Stomach smooth muscle (tissue), 2 donors: ENCODE measurements at regions not wholly inside any gene's neighbourhood (a gene's known extent, or its start where the extent isn't known, plus 50 kb on each side); places are given as distances from the start of the nearest gene placed in this dataset.

Experiments
- H3K27ac ChIP-seq: one replicate; pipeline ENCODE4 v1.7.0; 2013; ENCODE audit warnings: mild to moderate bottlenecking, low read length, inconsistent platforms
- H3K27me3 ChIP-seq, 2 donors: one replicate each; pipeline ENCODE4 v1.7.0; 2013; ENCODE audit warnings: low read length in 2 of 2; ENCODE audit not compliant: insufficient read depth in 2 of 2, control insufficient read depth in 1 of 2
- H3K36me3 ChIP-seq, 2 donors: one replicate each; pipeline ENCODE4 v1.7.0; 2013; ENCODE audit warnings: low read length in 2 of 2; ENCODE audit not compliant: control insufficient read depth in 2 of 2, insufficient read depth in 2 of 2
- H3K4me1 ChIP-seq: one replicate; pipeline ENCODE4 v1.7.0; 2013; ENCODE audit warnings: low read length; ENCODE audit not compliant: control insufficient read depth, insufficient read depth
- H3K4me3 ChIP-seq, 2 donors: one replicate each; pipeline ENCODE4 v1.7.0; 2013; ENCODE audit warnings: low read length in 2 of 2
- H3K9ac ChIP-seq, 2 donors: one replicate each; pipeline ENCODE4 v1.7.0; 2013; ENCODE audit warnings: low read length in 2 of 2, mild to moderate bottlenecking in 1 of 2
- H3K9me3 ChIP-seq, 2 donors: one replicate each; pipeline ENCODE4 v1.7.0; 2013; ENCODE audit warnings: low read length in 2 of 2; ENCODE audit not compliant: control insufficient read depth in 2 of 2
- donor health status: healthy.
- donor health status: Pancreatic carcinoma.

GRCh38 chr2:183927406-183928325 is 670.7 kb upstream of the ZNF804A start:
- no peaks in the 10 kb centered on the region for H3K27me3 ChIP-seq
- no peaks in the 10 kb centered on the region for H3K9me3 ChIP-seq
- no peaks in the 10 kb centered on the region for H3K4me1 ChIP-seq
- H3K4me3 ChIP-seq = no peak overlapping the region
- no peaks in the 10 kb centered on the region for H3K36me3 ChIP-seq
- H3K27ac ChIP-seq = no peak overlapping the region
- H3K9ac ChIP-seq = no peak overlapping the region

GRCh38 chr2:183935005-183935404 is 663.3 kb upstream of the ZNF804A start:
- no peaks in the 10 kb centered on the region for H3K9me3 ChIP-seq
- no peak overlapping the region for H3K4me3 ChIP-seq
- no peaks in the 10 kb centered on the region for H3K36me3 ChIP-seq
- H3K9ac ChIP-seq = no peak overlapping the region
- H3K27ac ChIP-seq = no peak overlapping the region
- no peaks in the 10 kb centered on the region for H3K4me1 ChIP-seq
- no peaks in the 10 kb centered on the region for H3K27me3 ChIP-seq

- H3K27me3 ChIP-seq = no peaks in the 10 kb centered on the region
- no peaks in the 10 kb centered on the region for H3K4me1 ChIP-seq
- no peak overlapping the region for H3K9ac ChIP-seq
- no peak overlapping the region for H3K27ac ChIP-seq
- no peaks in the 10 kb centered on the region for H3K9me3 ChIP-seq
- H3K36me3 ChIP-seq = no peaks in the 10 kb centered on the region
- H3K4me3 ChIP-seq = no peak overlapping the region
Measured at GRCh38 chr2:183937220-183937619, 661.1 kb upstream of the ZNF804A start.

GRCh38 chr2:183946193-183946592 is 652.1 kb upstream of the ZNF804A start:
- Histone ChIP-seq H3K27ac (no peak overlapping the region), H3K4me3 (no peak overlapping the region), H3K9me3 (no peaks in the 10 kb centered on the region), H3K36me3 (no peaks in the 10 kb centered on the region), H3K4me1 (no peaks in the 10 kb centered on the region), H3K9ac (no peak overlapping the region), H3K27me3 (no peaks in the 10 kb centered on the region)

- H3K9ac ChIP-seq = no peak overlapping the region
- no peaks in the 10 kb centered on the region for H3K4me1 ChIP-seq
- H3K27ac ChIP-seq = no peak overlapping the region
- no peak overlapping the region for H3K4me3 ChIP-seq
- no peaks in the 10 kb centered on the region for H3K27me3 ChIP-seq
- H3K9me3 ChIP-seq = no peaks in the 10 kb centered on the region
- no peaks in the 10 kb centered on the region for H3K36me3 ChIP-seq
Measured at GRCh38 chr2:183948861-183949260, 649.5 kb upstream of the ZNF804A start.

- no peaks in the 10 kb centered on the region for H3K27me3 ChIP-seq
- no peak overlapping the region for H3K4me3 ChIP-seq
- no peak overlapping the region for H3K9ac ChIP-seq
- no peaks in the 10 kb centered on the region for H3K36me3 ChIP-seq
- no peaks in the 10 kb centered on the region for H3K9me3 ChIP-seq
- H3K4me1 ChIP-seq = no peaks in the 10 kb centered on the region
- no peak overlapping the region for H3K27ac ChIP-seq
Measured at GRCh38 chr2:183950673-183951072, 647.7 kb upstream of the ZNF804A start.

GRCh38 chr2:183951630-183952029 is 646.7 kb upstream of the ZNF804A start:
- no peaks in the 10 kb centered on the region for H3K9me3 ChIP-seq
- H3K27ac ChIP-seq = no peak overlapping the region
- H3K27me3 ChIP-seq = no peaks in the 10 kb centered on the region
- H3K4me3 ChIP-seq = no peak overlapping the region
- no peak overlapping the region for H3K9ac ChIP-seq
- no peaks in the 10 kb centered on the region for H3K4me1 ChIP-seq
- H3K36me3 ChIP-seq = no peaks in the 10 kb centered on the region

GRCh38 chr2:183952741-183953140 is 645.6 kb upstream of the ZNF804A start:
- Histone ChIP-seq H3K36me3 (no peaks in the 10 kb centered on the region), H3K4me1 (no peaks in the 10 kb centered on the region), H3K27me3 (no peaks in the 10 kb centered on the region), H3K4me3 (no peak overlapping the region), H3K9ac (no peak overlapping the region), H3K27ac (no peak overlapping the region), H3K9me3 (no peaks in the 10 kb centered on the region)

- H3K9me3 ChIP-seq = no peaks in the 10 kb centered on the region
- no peak overlapping the region for H3K9ac ChIP-seq
- no peak overlapping the region for H3K27ac ChIP-seq
- H3K4me1 ChIP-seq = no peaks in the 10 kb centered on the region
- no peaks in the 10 kb centered on the region for H3K27me3 ChIP-seq
- no peaks in the 10 kb centered on the region for H3K36me3 ChIP-seq
- H3K4me3 ChIP-seq = no peak overlapping the region
Measured at GRCh38 chr2:183963609-183964008, 634.7 kb upstream of the ZNF804A start.

- no peak overlapping the region for H3K27ac ChIP-seq
- H3K4me1 ChIP-seq = no peaks in the 10 kb centered on the region
- no peaks in the 10 kb centered on the region for H3K36me3 ChIP-seq
- no peak overlapping the region for H3K9ac ChIP-seq
- no peaks in the 10 kb centered on the region for H3K9me3 ChIP-seq
- H3K4me3 ChIP-seq = no peak overlapping the region
- H3K27me3 ChIP-seq = no peaks in the 10 kb centered on the region
Measured at GRCh38 chr2:183964565-183964964, 633.8 kb upstream of the ZNF804A start.

GRCh38 chr2:183967756-183968155 is 630.6 kb upstream of the ZNF804A start:
- H3K36me3 ChIP-seq = no peaks in the 10 kb centered on the region
- H3K4me1 ChIP-seq = no peaks in the 10 kb centered on the region
- H3K9ac ChIP-seq = no peak overlapping the region
- H3K27ac ChIP-seq = no peak overlapping the region
- H3K27me3 ChIP-seq = no peaks in the 10 kb centered on the region
- no peak overlapping the region for H3K4me3 ChIP-seq
- no peaks in the 10 kb centered on the region for H3K9me3 ChIP-seq
